GM13976 (cell line): ENCODE measurements at regions not wholly inside any gene's neighbourhood (a gene's known extent, or its start where the extent isn't known, plus 50 kb on each side); places are given as distances from the start of the nearest gene placed in this dataset.

Experiments
- DNase-seq: peaks from one replicate; pipeline ENCODE4 v3.0.0; 2012; ENCODE audit warnings: low spot score
- CTCF ChIP-seq: IDR thresholded peaks from 2 replicates; pipeline ENCODE4 v1.5.1; 2012; ENCODE audit warnings: borderline replicate concordance, mild to moderate bottlenecking; ENCODE audit not compliant: insufficient read depth; ENCODE audit errors: extremely low read depth, missing control alignments, control extremely low read depth
- in situ Hi-C: fragments of 300-500 bp; cut with MboI; formaldehyde crosslinking; loops from one replicate; pipeline ENCODE4 v1.12.0; 2022; ENCODE audit warnings: low sequenced_read_pairs, mixed read lengths, inconsistent platforms; ENCODE audit not compliant: unreplicated experiment

DNA sequence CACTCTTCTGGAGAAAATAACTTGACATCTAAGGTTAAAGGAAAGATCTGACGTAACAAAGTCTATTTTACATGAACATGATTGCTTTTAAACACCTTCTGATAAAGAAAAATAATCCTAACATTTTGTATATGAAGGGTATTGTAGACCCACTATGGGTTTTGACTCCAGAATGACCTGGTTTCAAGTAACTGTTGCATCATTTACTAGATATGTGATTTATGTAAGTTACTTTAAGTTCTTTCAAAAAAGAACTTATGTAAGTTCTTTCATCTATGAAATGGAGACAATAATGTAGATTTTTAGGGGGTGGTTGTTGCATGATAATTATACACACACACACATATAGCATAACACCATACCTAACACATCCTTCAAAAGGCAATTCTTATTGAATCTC is 147.6 kb upstream of the MIR17HG start:
- no peak for DNase-seq
- TF ChIP-seq CTCF, result no peak
- in situ Hi-C loops, result no loop called here

- no peak for TF ChIP-seq CTCF
- DNase-seq, result no peak
- in situ Hi-C loops, result no loop called here
These were observed 147.0 kb upstream of the MIR17HG start for GRCh38 chr13:91200486-91200885.

GRCh38 chr13:91203430-91203829 is 144.1 kb upstream of the MIR17HG start:
- in situ Hi-C loops, result no loop called here
- TF ChIP-seq CTCF, result no peak
- no peak for DNase-seq

DNA sequence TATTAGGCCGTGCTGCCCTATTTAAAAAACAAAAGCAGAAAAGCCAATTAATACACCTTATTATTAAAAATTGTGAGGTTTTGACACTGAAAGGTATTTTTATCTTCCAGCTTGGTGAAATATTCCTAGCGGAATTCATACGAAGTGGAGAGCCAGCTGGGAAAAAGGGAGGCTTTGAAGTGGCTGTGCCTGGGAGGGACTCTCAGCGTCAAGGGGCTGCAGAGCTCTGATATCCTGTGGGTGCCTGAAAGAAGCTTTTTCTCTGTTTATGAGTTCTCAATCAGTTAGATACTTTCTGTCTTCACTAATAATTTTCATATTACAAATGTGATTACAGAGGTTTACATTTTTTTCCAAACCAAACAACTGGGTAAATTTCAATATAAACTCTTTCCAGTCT is 140.2 kb upstream of the MIR17HG start:
- in situ Hi-C loops, result no loop called here
- DNase-seq, result no peak
- TF ChIP-seq CTCF, result no peak

- in situ Hi-C loops, result no loop called here
- DNase-seq, result no peak
- TF ChIP-seq CTCF, result no peak
These were observed 136.0 kb upstream of the MIR17HG start for GRCh38 chr13:91211510-91211909.

GRCh38 chr13:91212231-91212630 is 135.3 kb upstream of the MIR17HG start:
- in situ Hi-C loops, result no loop called here
- DNase-seq, result no peak
- no peak for TF ChIP-seq CTCF

- TF ChIP-seq CTCF, result no peak
- in situ Hi-C loops, result no loop called here
- DNase-seq, result no peak
These were observed 133.5 kb upstream of the MIR17HG start for GRCh38 chr13:91214031-91214430.
